ENCODE measurements at regions not wholly inside any gene's neighbourhood (a gene's known extent, or its start where the extent isn't known, plus 50 kb on each side); places are given as distances from the start of the nearest gene placed in this dataset.

- TF ChIP-seq EP300 (IDR thresholded peaks at IDR 0.05; ENCODE audit: borderline replicate concordance in 1 of 2, low read depth in 1 of 2, low read length in 1 of 2) = no peak
- no peak for TF ChIP-seq TCF12 (IDR thresholded peaks at IDR 0.05)
- no peak for TF ChIP-seq POLR2AphosphoS5 (IDR thresholded peaks at IDR 0.05; ENCODE audit: low read depth, low read length)
- TF ChIP-seq GABPA (IDR thresholded peaks at IDR 0.05; ENCODE audit: low read depth) = no peak
- TF ChIP-seq CTCF (IDR thresholded peaks at IDR 0.05) = no peak
- no peak for TF ChIP-seq MAX (IDR thresholded peaks at IDR 0.05; ENCODE audit: low read depth)
Measured at GRCh38 chr4:57614257-57614932, 504.2 kb upstream of the IGFBP7 start.

Data from SK-N-SH (cell line).